MCF 10A (cell line): ENCODE measurements at regions not wholly inside any gene's neighbourhood (a gene's known extent, or its start where the extent isn't known, plus 50 kb on each side); places are given as distances from the start of the nearest gene placed in this dataset.
"Not testable (repeated sequence)": the region's sequence is repeated elsewhere in the genome, so short reads cannot be mapped to it uniquely, and the experiment has no call there.

Experiments
- BruUV-seq: library from RNA; stranded (reverse); fragments of 400-500 nt; replicated peaks from 2 replicates; lab custom pipeline; 2021; lab: Mats Ljungman, UMichigan
- CTCF ChIA-PET: fragments of 300-600 bp; sonication (Branson Sonifier 250); formaldehyde crosslinking; extraction: SDS; loops from one replicate; lab custom pipeline; 2021; ENCODE audit warnings: antibody characterized with exemption, inconsistent platforms; lab: Yijun Ruan, JAX
- POLR2A ChIA-PET: fragments of 300-600, 350-650 bp; sonication (Branson Sonifier 250); formaldehyde crosslinking; extraction: SDS; loops from one replicate; lab custom pipeline; 2020; ENCODE audit warnings: antibody characterized with exemption, inconsistent platforms; lab: Yijun Ruan, JAX
- DNase-seq: peaks from one replicate; pipeline ENCODE4 v3.0.0-alpha.2; 2018; ENCODE audit not compliant: unreplicated experiment
- H3K27ac Mint-ChIP-seq: one replicate; pipeline ENCODE4 v1.8.0; 2022; ENCODE audit warnings: mild to moderate bottlenecking, low read depth, mixed read lengths; ENCODE audit not compliant: unreplicated experiment
- H3K27me3 Mint-ChIP-seq: one replicate; pipeline ENCODE4 v1.8.0; 2022; ENCODE audit warnings: mixed read lengths; ENCODE audit not compliant: insufficient read depth, unreplicated experiment
- H3K36me3 Mint-ChIP-seq: one replicate; pipeline ENCODE4 v1.8.0; 2022; ENCODE audit warnings: mild to moderate bottlenecking, moderate library complexity, mixed read lengths; ENCODE audit not compliant: insufficient read depth, unreplicated experiment
- H3K4me1 Mint-ChIP-seq: one replicate; pipeline ENCODE4 v1.8.0; 2022; ENCODE audit warnings: mixed read lengths; ENCODE audit not compliant: insufficient read depth, unreplicated experiment
- H3K4me3 Mint-ChIP-seq: one replicate; pipeline ENCODE4 v1.8.0; 2022; ENCODE audit warnings: mild to moderate bottlenecking, moderate library complexity, mixed read lengths; ENCODE audit not compliant: unreplicated experiment
- H3K9me3 Mint-ChIP-seq: one replicate; pipeline ENCODE4 v1.8.0; 2022; ENCODE audit warnings: mixed read lengths; ENCODE audit not compliant: unreplicated experiment
- intact Hi-C: fragments of 100-400 bp; cut with micrococcal nuclease; formaldehyde crosslinking; loops from 2 replicates; pipeline ENCODE4 v1.14.1; 2022
- TF ChIP-seq, protein P1 (sequence below): fragments of 200-600 bp; IDR thresholded peaks from one replicate; pipeline ENCODE4 v1.8.0; 2022; ENCODE audit warnings: antibody characterized with exemption, mild to moderate bottlenecking; ENCODE audit not compliant: unreplicated experiment

GRCh38 chr5:154653764-154654485 lies 101.3 kb upstream of the LARP1 start:
- intact Hi-C loops: loop anchor here (10.0 kb wide), 1 partner anchor 251 kb away; no protein-coding TSS in a partner anchor
- Mint-ChIP-seq H3K27me3 (no peaks in the 10 kb centered on the region), H3K9me3 (no peaks in the 10 kb centered on the region), H3K4me3 (no peak overlapping the region), H3K36me3 (no peaks in the 10 kb centered on the region), H3K4me1 (peaks cover 9% of the 10 kb centered on the region), H3K27ac (peak overlapping the region; percentile 57)
- BruUV-seq: no TSS peak
- TF ChIP-seq, protein P1, sequence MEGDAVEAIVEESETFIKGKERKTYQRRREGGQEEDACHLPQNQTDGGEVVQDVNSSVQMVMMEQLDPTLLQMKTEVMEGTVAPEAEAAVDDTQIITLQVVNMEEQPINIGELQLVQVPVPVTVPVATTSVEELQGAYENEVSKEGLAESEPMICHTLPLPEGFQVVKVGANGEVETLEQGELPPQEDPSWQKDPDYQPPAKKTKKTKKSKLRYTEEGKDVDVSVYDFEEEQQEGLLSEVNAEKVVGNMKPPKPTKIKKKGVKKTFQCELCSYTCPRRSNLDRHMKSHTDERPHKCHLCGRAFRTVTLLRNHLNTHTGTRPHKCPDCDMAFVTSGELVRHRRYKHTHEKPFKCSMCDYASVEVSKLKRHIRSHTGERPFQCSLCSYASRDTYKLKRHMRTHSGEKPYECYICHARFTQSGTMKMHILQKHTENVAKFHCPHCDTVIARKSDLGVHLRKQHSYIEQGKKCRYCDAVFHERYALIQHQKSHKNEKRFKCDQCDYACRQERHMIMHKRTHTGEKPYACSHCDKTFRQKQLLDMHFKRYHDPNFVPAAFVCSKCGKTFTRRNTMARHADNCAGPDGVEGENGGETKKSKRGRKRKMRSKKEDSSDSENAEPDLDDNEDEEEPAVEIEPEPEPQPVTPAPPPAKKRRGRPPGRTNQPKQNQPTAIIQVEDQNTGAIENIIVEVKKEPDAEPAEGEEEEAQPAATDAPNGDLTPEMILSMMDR: no peak
- ChIA-PET POLR2A (interaction anchor here (0.6 to 1.1 kb wide), 4 partner anchors 28 to 205 kb away, joined by 3 to 4 read pairs (median 4); no protein-coding TSS in a partner anchor), CTCF (interaction anchor here (0.6 to 2.0 kb wide), 11 partner anchors 8 to 1616 kb away, joined by 3 to 11 read pairs (median 4); no protein-coding TSS in a partner anchor)
- no peak for DNase-seq

DNA sequence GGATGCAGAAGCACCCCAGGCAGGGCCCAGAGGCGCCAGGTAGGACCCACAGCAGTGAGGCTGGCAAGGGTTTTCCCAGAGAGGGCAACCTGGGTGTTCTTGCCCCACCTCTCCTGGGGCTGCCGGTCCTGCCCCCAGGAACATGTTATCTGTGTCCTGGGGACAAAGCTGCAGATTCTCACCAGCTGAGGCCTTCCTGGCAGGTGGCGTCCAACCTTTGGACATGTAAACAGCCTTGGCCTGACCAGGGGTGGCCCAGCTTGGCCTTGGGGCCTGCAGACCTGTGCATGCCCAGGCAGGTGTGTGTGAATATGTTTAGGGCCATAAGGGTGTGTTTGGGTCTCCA lies 101.8 kb upstream of the LARP1 start:
- no peak overlapping the region for H3K4me3 Mint-ChIP-seq
- TF ChIP-seq, protein P1: no peak
- H3K27ac Mint-ChIP-seq: no peak overlapping the region
- no TSS peak for BruUV-seq
- CTCF ChIA-PET: interaction anchor here (0.5 to 2.2 kb wide), 12 partner anchors 16 to 373 kb away, joined by 3 to 11 read pairs (median 4); no protein-coding TSS in a partner anchor
- intact Hi-C loops: loop anchor here (10.0 kb wide), 1 partner anchor 251 kb away; no protein-coding TSS in a partner anchor
- no peaks in the 10 kb centered on the region for H3K9me3 Mint-ChIP-seq
- no peaks in the 10 kb centered on the region for H3K27me3 Mint-ChIP-seq
- no peak for DNase-seq
- POLR2A ChIA-PET: interaction anchor here (1.0 to 1.2 kb wide), 4 partner anchors 100 to 204 kb away, joined by 3 to 4 read pairs (median 3); no protein-coding TSS in a partner anchor
- peaks cover 9% of the 10 kb centered on the region for H3K4me1 Mint-ChIP-seq
- no peaks in the 10 kb centered on the region for H3K36me3 Mint-ChIP-seq

- H3K36me3 Mint-ChIP-seq: no peaks in the 10 kb centered on the region
- POLR2A ChIA-PET: interaction anchor here (1.0 to 1.2 kb wide), 4 partner anchors 100 to 204 kb away, joined by 3 to 4 read pairs (median 3); no protein-coding TSS in a partner anchor
- intact Hi-C loops: loop anchor here (10.0 kb wide), 1 partner anchor 252 kb away; no protein-coding TSS in a partner anchor
- no peak overlapping the region for H3K27ac Mint-ChIP-seq
- TF ChIP-seq, protein P1: peak; percentile 9
- peaks cover 9% of the 10 kb centered on the region for H3K4me1 Mint-ChIP-seq
- CTCF ChIA-PET: interaction anchor here (0.5 to 4.7 kb wide), 15 partner anchors 16 to 373 kb away, joined by 3 to 37 read pairs (median 4); partner anchors contain the start of gene GEMIN5
- H3K9me3 Mint-ChIP-seq: no peaks in the 10 kb centered on the region
- DNase-seq: peak; percentile 29
- no TSS peak for BruUV-seq
- no peak overlapping the region for H3K4me3 Mint-ChIP-seq
- no peaks in the 10 kb centered on the region for H3K27me3 Mint-ChIP-seq
Measured at GRCh38 chr5:154652746-154653417, 102.3 kb upstream of the LARP1 start.

DNA sequence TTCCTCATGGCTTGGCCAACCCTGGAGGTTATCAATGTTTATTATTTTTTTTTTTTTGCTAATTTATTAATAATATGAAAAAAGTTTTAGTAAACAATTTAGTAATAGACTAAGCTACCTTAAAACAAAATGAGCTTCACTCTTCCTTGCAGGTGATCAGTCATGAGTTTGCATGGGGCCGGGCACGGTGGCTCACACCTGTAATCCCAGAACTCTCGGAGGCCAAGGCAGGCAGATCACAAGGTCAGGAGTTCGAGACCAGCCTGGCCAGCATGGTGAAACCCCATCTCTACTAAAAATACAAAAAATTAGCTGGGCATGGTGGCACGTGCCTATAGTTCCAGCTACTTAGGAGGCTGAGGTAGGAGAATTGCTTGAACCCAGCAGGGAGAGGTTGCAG lies 103.4 kb upstream of the LARP1 start:
- BruUV-seq, H3K36me3 Mint-ChIP-seq, H3K27ac Mint-ChIP-seq, DNase-seq, H3K27me3 Mint-ChIP-seq, H3K9me3 Mint-ChIP-seq, H3K4me3 Mint-ChIP-seq, H3K4me1 Mint-ChIP-seq: not testable (repeated sequence)
- intact Hi-C loops: loop anchor here (2.0 to 10.0 kb wide), 2 partner anchors 207 to 253 kb away; partner anchors contain the start of gene CNOT8
- ChIA-PET CTCF (interaction anchor here (0.7 to 4.7 kb wide), 18 partner anchors 9 to 591 kb away, joined by 3 to 37 read pairs (median 6); no protein-coding TSS in a partner anchor), POLR2A (interaction anchor here (0.6 to 2.1 kb wide), 2 partner anchors 102 to 160 kb away, joined by 4 to 9 read pairs; no protein-coding TSS in a partner anchor)
